Keratinocyte (primary cell): ENCODE measurements at regions not wholly inside any gene's neighbourhood (a gene's known extent, or its start where the extent isn't known, plus 50 kb on each side); places are given as distances from the start of the nearest gene placed in this dataset.
"Not testable (repeated sequence)": the region's sequence is repeated elsewhere in the genome, so short reads cannot be mapped to it uniquely, and the experiment has no call there.

Experiments used
- DNase-seq: peaks from one replicate; pipeline ENCODE4 v3.0.0-alpha.2; 2011; ENCODE audit warnings: low read depth, missing footprints, low spot score
- FAIRE-seq: peaks from 2 replicates; lab custom pipeline; 2011; peaks lifted over from hg19 to GRCh38; lab: Jason Lieb, UNC
- H2AFZ ChIP-seq: 2 replicates; pipeline ENCODE4 v1.6.0; 2012; ENCODE audit warnings: low read length, control low read depth, inconsistent platforms; ENCODE audit not compliant: control insufficient read depth
- H3K27ac ChIP-seq: 2 replicates; pipeline ENCODE4 v1.5.1; 2011; ENCODE audit warnings: low read length; ENCODE audit not compliant: control insufficient read depth, insufficient read depth
- H3K27me3 ChIP-seq: 3 replicates; pipeline ENCODE4 v1.6.0; 2011; ENCODE audit warnings: low read length; ENCODE audit not compliant: control insufficient read depth, insufficient read depth; ENCODE audit errors: extremely low read depth
- H3K36me3 ChIP-seq, 2 experiments: 2 replicates in 1 of 2; 3 replicates in 1 of 2; pipeline ENCODE4 v1.5.1; 2011; ENCODE audit warnings: low read length in 2 of 2, mild to moderate bottlenecking in 1 of 2; ENCODE audit not compliant: control insufficient read depth in 2 of 2, insufficient read depth in 2 of 2; ENCODE audit errors: extremely low read depth in 1 of 2
- H3K4me1 ChIP-seq: 3 replicates; pipeline ENCODE4 v1.5.1; 2011; ENCODE audit warnings: low read length; ENCODE audit not compliant: control insufficient read depth, insufficient read depth; ENCODE audit errors: extremely low read depth
- H3K4me2 ChIP-seq: 3 replicates; pipeline ENCODE4 v1.6.0; 2011; ENCODE audit warnings: low read depth, low read length; ENCODE audit not compliant: control insufficient read depth, insufficient read depth; ENCODE audit errors: extremely low read depth
- H3K4me3 ChIP-seq, 3 experiments: fragments of 200-600 bp in 1 of 3; sonication (generic) in 1 of 3; 2 replicates in 2 of 3; 3 replicates in 1 of 3; pipeline ENCODE4 v1.5.1; 2011 to 2016; ENCODE audit warnings: low read length in 3 of 3, mild to moderate bottlenecking in 3 of 3, control low read depth in 2 of 3, inconsistent platforms in 1 of 3, low read depth in 1 of 3, mixed read lengths in 1 of 3, mixed run types in 1 of 3, moderate library complexity in 1 of 3; ENCODE audit not compliant: control insufficient read depth in 2 of 3, insufficient read depth in 2 of 3; ENCODE audit errors: extremely low read depth in 1 of 3
- H3K79me2 ChIP-seq: 2 replicates; pipeline ENCODE4 v1.6.0; 2012; ENCODE audit warnings: low read length; ENCODE audit not compliant: control insufficient read depth, insufficient read depth
- H3K9ac ChIP-seq: 3 replicates; pipeline ENCODE4 v1.6.0; 2011; ENCODE audit warnings: low read length; ENCODE audit not compliant: control insufficient read depth, insufficient read depth; ENCODE audit errors: extremely low read depth
- H3K9me1 ChIP-seq: 3 replicates; pipeline ENCODE4 v1.6.0; 2011; ENCODE audit warnings: low read length; ENCODE audit not compliant: control insufficient read depth, insufficient read depth; ENCODE audit errors: extremely low read depth
- H3K9me3 ChIP-seq: 2 replicates; pipeline ENCODE4 v1.5.1; 2012; ENCODE audit warnings: low read depth, low read length; ENCODE audit not compliant: control insufficient read depth
- H4K20me1 ChIP-seq: 3 replicates; pipeline ENCODE4 v1.6.0; 2011; ENCODE audit warnings: low read length; ENCODE audit not compliant: control insufficient read depth, insufficient read depth; ENCODE audit errors: extremely low read depth
- CTCF ChIP-seq, 3 experiments: IDR thresholded peaks in 1 of 3; conservative IDR thresholded peaks in 1 of 3; optimal IDR thresholded peaks in 1 of 3; 2 replicates in 2 of 3; 3 replicates in 1 of 3; pipeline versions ENCODE3 to v1.5.1; 2011; ENCODE audit warnings: low read length in 3 of 3, mild to moderate bottlenecking in 3 of 3, moderate library complexity in 2 of 3, control low read depth in 1 of 3, inconsistent platforms in 1 of 3; ENCODE audit not compliant: insufficient read depth in 2 of 3; ENCODE audit errors: extremely low read depth in 1 of 3
- EZH2 ChIP-seq: IDR thresholded peaks from one replicate; pipeline ENCODE4 v1.6.1; 2012; ENCODE audit warnings: inconsistent platforms, mild to moderate bottlenecking, low read length, moderate library complexity
- dilution Hi-C: fragments of 300-500 bp; cut with MboI; formaldehyde crosslinking; loops from one replicate; pipeline ENCODE4 v1.7.0; 2020; ENCODE audit warnings: low sequenced_read_pairs; ENCODE audit not compliant: extremely low pct_ligation_motif_present

DNA sequence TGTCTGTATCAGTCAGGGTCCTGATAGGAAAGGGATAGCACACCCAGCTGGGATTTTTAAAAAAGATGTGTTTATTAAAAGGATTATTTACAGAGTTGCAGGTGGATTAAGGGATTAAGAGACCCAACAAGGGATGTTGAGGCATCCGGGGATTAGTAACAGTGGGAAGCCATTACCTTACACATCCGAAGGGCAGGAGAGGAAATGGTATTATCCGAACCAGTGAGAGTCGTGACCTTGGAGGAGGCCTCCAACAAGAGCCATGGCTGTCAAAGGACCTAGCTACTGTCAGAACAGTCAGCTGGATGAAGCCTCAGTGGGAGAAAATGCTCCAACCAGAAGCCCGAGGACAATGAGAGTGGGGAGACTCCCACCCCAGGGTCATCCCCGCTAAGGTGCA lies 146.3 kb upstream of the KRAS start:
- Histone ChIP-seq H3K27me3 (no peaks in the 10 kb centered on the region), H3K4me3 (no peak overlapping the region), H3K9ac (no peak overlapping the region), H3K27ac (no peak overlapping the region), H3K9me3 (no peaks in the 10 kb centered on the region), H3K4me1 (no peaks in the 10 kb centered on the region), H3K79me2 (no peaks in the 10 kb centered on the region), H3K4me2 (no peak overlapping the region), H2AFZ (no peak overlapping the region), H4K20me1 (no peaks in the 10 kb centered on the region), H3K36me3 (no peaks in the 10 kb centered on the region), H3K9me1 (no peaks in the 10 kb centered on the region)
- dilution Hi-C loops = no loop called here
- no peak for TF ChIP-seq CTCF (optimal IDR thresholded peaks at IDR 0.05 in 1 of 3, IDR thresholded peaks at IDR 0.05 in 1 of 3, conservative IDR thresholded peaks at IDR 0.05 in 1 of 3; ENCODE audit: extremely low read depth in 1 of 3, insufficient read depth in 2 of 3, low read length in 3 of 3)
- no peak for TF ChIP-seq EZH2
- DNase-seq (no peak), FAIRE-seq (no peak)

GRCh38 chr12:25395227-25395626 lies 144.5 kb upstream of the KRAS start:
- dilution Hi-C loops = no loop called here
- no peaks in the 10 kb centered on the region for H3K36me3 ChIP-seq
- H3K9me1 ChIP-seq = no peaks in the 10 kb centered on the region
- TF ChIP-seq CTCF (optimal IDR thresholded peaks at IDR 0.05 in 1 of 3, IDR thresholded peaks at IDR 0.05 in 1 of 3, conservative IDR thresholded peaks at IDR 0.05 in 1 of 3; ENCODE audit: extremely low read depth in 1 of 3, insufficient read depth in 2 of 3, low read length in 3 of 3) (no peak), EZH2 (no peak)
- H3K27me3 ChIP-seq = no peaks in the 10 kb centered on the region
- H2AFZ ChIP-seq = no peak overlapping the region
- H3K4me2 ChIP-seq = no peak overlapping the region
- no peaks in the 10 kb centered on the region for H4K20me1 ChIP-seq
- no peaks in the 10 kb centered on the region for H3K4me1 ChIP-seq
- H3K79me2 ChIP-seq = no peaks in the 10 kb centered on the region
- no peak for FAIRE-seq
- DNase-seq = no peak
- H3K4me3 ChIP-seq = no peak overlapping the region
- H3K9me3 ChIP-seq = no peaks in the 10 kb centered on the region
- H3K9ac ChIP-seq = no peak overlapping the region
- no peak overlapping the region for H3K27ac ChIP-seq

DNA sequence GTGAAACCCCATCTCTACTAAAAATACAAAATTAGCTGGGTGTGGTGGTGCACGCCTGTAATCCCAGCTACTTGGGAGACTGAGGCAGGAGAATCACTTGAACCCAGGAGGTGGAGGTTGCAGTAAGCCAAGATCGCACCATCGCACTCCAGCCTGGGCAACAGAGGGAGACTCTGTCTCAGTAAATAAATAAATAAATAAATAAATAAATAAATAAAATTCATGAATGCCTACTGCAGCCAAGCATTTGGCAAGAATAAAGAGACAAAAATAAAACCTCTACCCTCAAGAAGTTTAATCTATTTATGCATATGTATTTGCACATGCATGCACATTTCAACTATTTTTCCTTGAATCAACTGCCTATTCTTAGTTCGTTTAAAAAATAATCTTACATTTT lies 144.0 kb upstream of the KRAS start:
- FAIRE-seq = not testable (repeated sequence)

More for the DNA sequence above, 144.0 kb upstream of the KRAS start:
- H4K20me1 ChIP-seq, H3K9me3 ChIP-seq, DNase-seq, H3K79me2 ChIP-seq, H3K36me3 ChIP-seq, H2AFZ ChIP-seq, H3K9ac ChIP-seq, dilution Hi-C loops, H3K4me3 ChIP-seq, H3K9me1 ChIP-seq, H3K4me1 ChIP-seq, H3K4me2 ChIP-seq, H3K27ac ChIP-seq, H3K27me3 ChIP-seq: not testable (repeated sequence)
